IMR-90 (cell line): ENCODE measurements at regions not wholly inside any gene's neighbourhood (a gene's known extent, or its start where the extent isn't known, plus 50 kb on each side); places are given as distances from the start of the nearest gene placed in this dataset.

Source experiments
- ATAC-seq: fragments of 200-7000 bp; cut with Tn5 transposase; 2 replicates; pipeline ENCODE4 v1.9.1; 2020; ENCODE audit warnings: low read depth, mild to moderate bottlenecking, moderate library complexity
- BruUV-seq: library from RNA; stranded (reverse); fragments of 400-500 nt; replicated peaks from 2 replicates; lab custom pipeline; 2021; lab: Mats Ljungman, UMichigan
- CTCF ChIA-PET: fragments of 300-600 bp; formaldehyde crosslinking; extraction: SDS; loops from one replicate; lab custom pipeline; 2021; ENCODE audit warnings: antibody characterized with exemption; lab: Yijun Ruan, JAX
- POLR2A ChIA-PET: fragments of 300-600 bp; sonication (Branson Sonifier 250); formaldehyde crosslinking; loops from one replicate; lab custom pipeline; 2022; ENCODE audit warnings: antibody characterized with exemption; ENCODE audit not compliant: unreplicated experiment; lab: Charles Lee
- DNase-seq: peaks from one replicate; pipeline ENCODE4 v3.0.0; 2013
- H2AFZ ChIP-seq: replicated peaks from 2 replicates; pipeline ENCODE3; 2013; ENCODE audit warnings: low read length, mild to moderate bottlenecking; ENCODE audit not compliant: poor library complexity
- H2AK5ac ChIP-seq: 2 replicates; pipeline ENCODE4 v1.6.1; 2013; ENCODE audit warnings: low read depth, low read length, inconsistent platforms
- H2AK9ac ChIP-seq: replicated peaks from 2 replicates; pipeline ENCODE3; 2013; ENCODE audit warnings: mild to moderate bottlenecking, low read depth, low read length, moderate library complexity; ENCODE audit not compliant: poor library complexity
- H2BK120ac ChIP-seq: 2 replicates; pipeline ENCODE4 v1.6.1; 2013; ENCODE audit warnings: low read depth, low read length, inconsistent platforms
- H2BK15ac ChIP-seq: 3 replicates; pipeline ENCODE4 v1.6.1; 2013; ENCODE audit warnings: low read depth, low read length, inconsistent platforms
- H2BK20ac ChIP-seq: 2 replicates; pipeline ENCODE4 v1.6.1; 2013; ENCODE audit warnings: low read depth, mild to moderate bottlenecking, inconsistent platforms, low read length, moderate library complexity
- H2BK5ac ChIP-seq: 2 replicates; pipeline ENCODE4 v1.6.1; 2013; ENCODE audit warnings: mild to moderate bottlenecking, low read depth, low read length, inconsistent platforms; ENCODE audit not compliant: poor library complexity, severe bottlenecking
- H3K14ac ChIP-seq: replicated peaks from 2 replicates; pipeline ENCODE4 v1.6.1; 2013; ENCODE audit warnings: low read depth, low read length, inconsistent platforms
- H3K18ac ChIP-seq: 2 replicates; pipeline ENCODE4 v1.6.1; 2013; ENCODE audit warnings: low read depth, low read length, control low read depth
- H3K23ac ChIP-seq: 2 replicates; pipeline ENCODE4 v1.6.1; 2013; ENCODE audit warnings: low read depth, low read length, inconsistent platforms
- H3K27ac ChIP-seq: 2 replicates; pipeline ENCODE4 v1.5.1; 2013; ENCODE audit warnings: mild to moderate bottlenecking, control low read depth, low read length; ENCODE audit not compliant: insufficient read depth
- H3K27me3 ChIP-seq: 2 replicates; pipeline ENCODE4 v1.6.1; 2013; ENCODE audit warnings: low read length; ENCODE audit not compliant: control insufficient read depth, insufficient read depth
- H3K36me3 ChIP-seq: 2 replicates; pipeline ENCODE4 v1.6.1; 2013; ENCODE audit warnings: low read length, mixed read lengths; ENCODE audit not compliant: control insufficient read depth, insufficient read depth
- H3K4ac ChIP-seq: 2 replicates; pipeline ENCODE4 v1.6.1; 2013; ENCODE audit warnings: low read depth, low read length, inconsistent platforms
- H3K4me1 ChIP-seq: 2 replicates; pipeline ENCODE4 v1.6.1; 2013; ENCODE audit warnings: low read length, mixed read lengths; ENCODE audit not compliant: control insufficient read depth, insufficient read depth
- H3K4me2 ChIP-seq: 2 replicates; pipeline ENCODE4 v1.6.1; 2013; ENCODE audit warnings: low read depth, mild to moderate bottlenecking, control low read depth, low read length, moderate library complexity
- H3K4me3 ChIP-seq: 2 replicates; pipeline ENCODE4 v1.5.1; 2013; ENCODE audit warnings: low read depth, mild to moderate bottlenecking, control low read depth, low read length, moderate library complexity; ENCODE audit not compliant: insufficient read depth
- H3K56ac ChIP-seq: 2 replicates; pipeline ENCODE4 v1.6.1; 2013; ENCODE audit warnings: low read length, inconsistent platforms; ENCODE audit not compliant: insufficient read depth; ENCODE audit errors: extremely low read depth
- H3K79me1 ChIP-seq, 2 experiments: 2 replicates each; pipeline ENCODE4 v1.6.1; 2013; ENCODE audit warnings: low read length in 2 of 2, inconsistent platforms in 1 of 2, low read depth in 1 of 2
- H3K9ac ChIP-seq: 2 replicates; pipeline ENCODE4 v1.6.1; 2013; ENCODE audit warnings: low read depth, low read length, control low read depth
- H3K9me1 ChIP-seq: 2 replicates; pipeline ENCODE4 v1.6.1; 2013; ENCODE audit warnings: low read length, inconsistent platforms; ENCODE audit not compliant: insufficient read depth
- H3K9me3 ChIP-seq: 2 replicates; pipeline ENCODE4 v1.6.1; 2013; ENCODE audit warnings: low read length; ENCODE audit not compliant: control insufficient read depth, insufficient read depth
- H4K20me1 ChIP-seq: 2 replicates; pipeline ENCODE4 v1.6.1; 2013; ENCODE audit warnings: low read length, inconsistent platforms; ENCODE audit not compliant: insufficient read depth
- H4K5ac ChIP-seq: 2 replicates; pipeline ENCODE4 v1.6.1; 2013; ENCODE audit warnings: mild to moderate bottlenecking, low read depth, low read length, control low read depth
- H4K8ac ChIP-seq, 2 experiments: 2 replicates each; pipeline ENCODE4 v1.6.1; 2013; ENCODE audit warnings: low read depth in 2 of 2, low read length in 2 of 2, control low read depth in 1 of 2, inconsistent platforms in 1 of 2
- H4K91ac ChIP-seq: 2 replicates; pipeline ENCODE4 v1.6.1; 2013; ENCODE audit warnings: low read depth, low read length, inconsistent platforms; ENCODE audit not compliant: insufficient read depth
- ELK1 ChIP-seq: fragments of 150-350 bp; IDR thresholded peaks from 2 replicates; pipeline ENCODE4 v1.6.1; 2016; ENCODE audit warnings: low read depth, mild to moderate bottlenecking, low read length, moderate library complexity, borderline replicate concordance
- MAFK ChIP-seq: IDR thresholded peaks from 2 replicates; pipeline ENCODE4 v1.6.1; 2012; ENCODE audit warnings: low read depth, low read length, improper control_type of control experiment
- MXI1 ChIP-seq: IDR thresholded peaks from 2 replicates; pipeline ENCODE4 v1.6.1; 2012; ENCODE audit warnings: low read depth, mild to moderate bottlenecking, low read length, moderate library complexity, borderline replicate concordance
- POLR2A ChIP-seq: IDR thresholded peaks from 2 replicates; pipeline ENCODE4 v1.6.1; 2012; ENCODE audit warnings: mild to moderate bottlenecking, low read depth, low read length
- RAD21 ChIP-seq: IDR thresholded peaks from 2 replicates; pipeline ENCODE4 v1.6.1; 2012; ENCODE audit warnings: low read length, improper control_type of control experiment
- RCOR1 ChIP-seq: IDR thresholded peaks from 2 replicates; pipeline ENCODE4 v1.6.1; 2012; ENCODE audit warnings: mild to moderate bottlenecking, low read length, improper control_type of control experiment; ENCODE audit not compliant: insufficient replicate concordance
- RFX5 ChIP-seq: IDR thresholded peaks from 2 replicates; pipeline ENCODE4 v1.8.0; 2012; ENCODE audit warnings: low read depth, mild to moderate bottlenecking, low read length, moderate library complexity
- SMC3 ChIP-seq: fragments of 150-350 bp; IDR thresholded peaks from 2 replicates; pipeline ENCODE4 v1.6.1; 2016; ENCODE audit warnings: low read depth, mild to moderate bottlenecking, antibody characterized with exemption, low read length, moderate library complexity
- WGBS, 2 experiments: methylation state at CpG; one replicate each; pipeline versions ENCODE4 v1.1.5 to v1.1.7; 2013; ENCODE audit warnings: missing lambda C conversion rate in 2 of 2; ENCODE audit not compliant: insufficient read length in 1 of 2; ENCODE audit errors: extremely low coverage in 2 of 2; 5-methylcytosine and 5-hydroxymethylcytosine counted together
- dilution Hi-C: fragments of 300-500 bp; cut with HindIII; formaldehyde crosslinking; loops from one replicate; pipeline ENCODE4 v1.14.3; 2018; ENCODE audit warnings: low sequenced_read_pairs; ENCODE audit not compliant: unreplicated experiment
- in situ Hi-C: fragments of 300-500 bp; cut with MboI; formaldehyde crosslinking; loops from 3 replicates; pipeline ENCODE4 v1.14.3; 2019; ENCODE audit warnings: low sequenced_read_pairs, inconsistent platforms, mixed read lengths
- intact Hi-C: fragments of 100-400 bp; cut with micrococcal nuclease; formaldehyde crosslinking; loops from 2 replicates; pipeline ENCODE4 v1.10.0; 2022

GRCh38 chr2:10209406-10209935 lies 86.9 kb downstream of the RRM2 start:
- H3K27ac ChIP-seq = no peak overlapping the region
- peaks cover under 1% of the 10 kb centered on the region; the same call in 1 of the 2 replicates for H3K9me1 ChIP-seq
- no peaks in the 10 kb centered on the region for H3K79me1 ChIP-seq
- no peaks in the 10 kb centered on the region; the same call in none of the 2 replicates for H3K27me3 ChIP-seq
- H2AFZ ChIP-seq = no peak overlapping the region
- H3K14ac ChIP-seq = no peak overlapping the region
- no peak overlapping the region for H2BK5ac ChIP-seq
- no peak overlapping the region for H3K4me3 ChIP-seq
- no peak overlapping the region for H2BK120ac ChIP-seq
- no peak overlapping the region for H2BK20ac ChIP-seq
- H3K18ac ChIP-seq = no peak overlapping the region
- no peak overlapping the region for H3K4me2 ChIP-seq
- intact Hi-C loops = no loop called here
- no peak overlapping the region for H4K8ac ChIP-seq
- H4K5ac ChIP-seq = no peak overlapping the region
- no peak overlapping the region for H2AK5ac ChIP-seq
- no peaks in the 10 kb centered on the region for H3K4me1 ChIP-seq
- no peak overlapping the region for H2BK15ac ChIP-seq
- no peak overlapping the region for H3K9ac ChIP-seq
- no peak overlapping the region for H3K23ac ChIP-seq
- H3K36me3 ChIP-seq = no peaks in the 10 kb centered on the region
- H4K20me1 ChIP-seq = no peaks in the 10 kb centered on the region
- ATAC-seq = no peak
- ChIA-PET CTCF (no interaction called here), POLR2A (no interaction called here)
- BruUV-seq = no TSS peak
- 80% methylated on average over 4 of the region's 15 CpGs; no CpG with 5 or more reads in 1 of the 2 experiments for WGBS, 2 experiments
- dilution Hi-C loops = no loop called here
- TF ChIP-seq MXI1 = no peak
- TF ChIP-seq ELK1 = no peak
- TF ChIP-seq RAD21 = no peak
- no peak for TF ChIP-seq RFX5
- TF ChIP-seq SMC3 = no peak
- TF ChIP-seq MAFK = no peak
- TF ChIP-seq RCOR1 = no peak
- TF ChIP-seq POLR2A = no peak
- no peaks in the 10 kb centered on the region for H3K9me3 ChIP-seq
- no peak for DNase-seq
- in situ Hi-C loops = no loop called here
- H3K4ac ChIP-seq = no peak overlapping the region
- no peak overlapping the region for H4K91ac ChIP-seq
- no peak overlapping the region for H2AK9ac ChIP-seq
- no peak overlapping the region for H3K56ac ChIP-seq
